ENCODE measurements at regions not wholly inside any gene's neighbourhood (a gene's known extent, or its start where the extent isn't known, plus 50 kb on each side); places are given as distances from the start of the nearest gene placed in this dataset.

GRCh38 chrX:19272452-19272851, 71.3 kb upstream of the PDHA1 start:
- TF ChIP-seq NFIC (IDR thresholded peaks at IDR 0.05) (no peak), REST (IDR thresholded peaks at IDR 0.05; ENCODE audit: low read depth) (no peak), CREB1 (IDR thresholded peaks at IDR 0.05; ENCODE audit: low read depth) (no peak), TCF12 (IDR thresholded peaks at IDR 0.05; ENCODE audit: low read depth) (no peak), CEBPB (IDR thresholded peaks at IDR 0.05) (no peak), RAD21 (IDR thresholded peaks at IDR 0.05; ENCODE audit: low read depth) (no peak), EP300 (IDR thresholded peaks at IDR 0.05; ENCODE audit: borderline replicate concordance) (no peak), TAF1 (IDR thresholded peaks at IDR 0.05; ENCODE audit: low read depth) (no peak), MAX (IDR thresholded peaks at IDR 0.05) (no peak), USF1 (IDR thresholded peaks at IDR 0.05) (no peak)

GRCh38 chrX:19280636-19281035, 63.1 kb upstream of the PDHA1 start:
- TF ChIP-seq EGR1 (IDR thresholded peaks at IDR 0.05): no peak

DNA sequence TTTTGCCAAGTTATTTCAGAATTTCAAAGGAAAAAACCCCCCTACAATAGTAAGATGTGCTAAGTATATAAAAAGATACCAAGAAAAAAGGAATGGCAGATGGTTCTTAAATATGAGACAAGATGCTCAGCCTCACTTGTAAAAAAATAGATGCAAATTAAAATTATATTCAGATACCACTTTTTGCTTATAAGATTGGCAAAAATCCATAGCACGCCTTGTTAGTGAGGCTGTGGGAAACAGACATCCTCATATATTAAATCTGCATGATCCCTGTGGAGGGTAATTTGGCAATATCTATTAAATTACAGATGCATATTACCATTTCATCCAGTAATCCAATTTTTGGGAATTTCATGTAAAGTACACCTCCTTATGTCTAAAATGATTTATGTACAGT, 62.5 kb upstream of the PDHA1 start:
- no peak for TF ChIP-seq TCF12 (IDR thresholded peaks at IDR 0.05; ENCODE audit: low read depth)
- no peak for TF ChIP-seq TEAD4 (IDR thresholded peaks at IDR 0.05)
- no peak for TF ChIP-seq YY1 (IDR thresholded peaks at IDR 0.05; ENCODE audit: low read depth)
- TF ChIP-seq CREB1 (IDR thresholded peaks at IDR 0.05; ENCODE audit: low read depth): no peak
- no peak for TF ChIP-seq CEBPB (IDR thresholded peaks at IDR 0.05)
- no peak for TF ChIP-seq NFIC (IDR thresholded peaks at IDR 0.05)
- no peak for TF ChIP-seq FOXM1 (IDR thresholded peaks at IDR 0.05; ENCODE audit: borderline replicate concordance, low read depth)
- TF ChIP-seq USF1 (IDR thresholded peaks at IDR 0.05): no peak
- no peak for TF ChIP-seq ZBTB7A (IDR thresholded peaks at IDR 0.05; ENCODE audit: low read depth)
- no peak for TF ChIP-seq TAF1 (IDR thresholded peaks at IDR 0.05; ENCODE audit: low read depth)
- TF ChIP-seq EP300 (IDR thresholded peaks at IDR 0.05; ENCODE audit: borderline replicate concordance): no peak
- no peak for TF ChIP-seq MAX (IDR thresholded peaks at IDR 0.05)

- no peak for TF ChIP-seq EGR1 (IDR thresholded peaks at IDR 0.05)
- TF ChIP-seq EP300 (IDR thresholded peaks at IDR 0.05; ENCODE audit: borderline replicate concordance): no peak
These were observed 60.0 kb upstream of the PDHA1 start for GRCh38 chrX:19283597-19284339.

- TF ChIP-seq MAX (IDR thresholded peaks at IDR 0.05) (no peak), TAF1 (IDR thresholded peaks at IDR 0.05; ENCODE audit: low read depth) (no peak), EGR1 (IDR thresholded peaks at IDR 0.05) (no peak), TEAD4 (IDR thresholded peaks at IDR 0.05) (no peak), ZBTB7A (IDR thresholded peaks at IDR 0.05; ENCODE audit: low read depth) (no peak), CREB1 (IDR thresholded peaks at IDR 0.05; ENCODE audit: low read depth) (no peak), RAD21 (IDR thresholded peaks at IDR 0.05; ENCODE audit: low read depth) (no peak), YY1 (IDR thresholded peaks at IDR 0.05; ENCODE audit: low read depth) (no peak), NFIC (IDR thresholded peaks at IDR 0.05) (no peak), USF1 (IDR thresholded peaks at IDR 0.05) (no peak), FOXM1 (IDR thresholded peaks at IDR 0.05; ENCODE audit: borderline replicate concordance, low read depth) (no peak)
These were observed 57.9 kb upstream of the PDHA1 start for GRCh38 chrX:19285857-19286256.

DNA sequence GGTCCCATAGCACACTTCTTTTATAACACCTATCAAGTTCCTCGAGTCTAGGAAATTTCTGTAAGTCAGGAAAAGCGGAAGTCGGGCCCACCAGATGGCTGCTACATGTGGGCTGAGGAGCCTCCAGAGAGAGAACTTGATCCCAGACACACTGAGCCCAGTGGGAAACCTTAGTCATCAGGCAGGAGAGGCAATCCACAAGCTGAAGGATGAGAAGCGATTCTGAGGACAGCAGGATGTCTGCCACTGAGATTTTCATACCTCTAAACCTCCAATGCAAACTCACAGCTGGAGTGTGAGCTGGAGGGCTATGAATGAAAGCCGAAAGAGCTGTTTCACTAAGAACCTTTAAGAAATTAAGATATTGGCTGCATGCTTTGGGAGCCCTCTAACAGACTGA, 52.6 kb upstream of the PDHA1 start:
- no peak for TF ChIP-seq USF1 (IDR thresholded peaks at IDR 0.05)
- TF ChIP-seq EP300 (IDR thresholded peaks at IDR 0.05; ENCODE audit: borderline replicate concordance): no peak
- TF ChIP-seq TCF12 (IDR thresholded peaks at IDR 0.05; ENCODE audit: low read depth): no peak
- TF ChIP-seq TEAD4 (IDR thresholded peaks at IDR 0.05): no peak

- TF ChIP-seq USF1 (IDR thresholded peaks at IDR 0.05): no peak
- TF ChIP-seq EP300 (IDR thresholded peaks at IDR 0.05; ENCODE audit: borderline replicate concordance): no peak
- TF ChIP-seq TEAD4 (IDR thresholded peaks at IDR 0.05): no peak
- TF ChIP-seq NFIC (IDR thresholded peaks at IDR 0.05): no peak
- no peak for TF ChIP-seq FOXM1 (IDR thresholded peaks at IDR 0.05; ENCODE audit: borderline replicate concordance, low read depth)
- TF ChIP-seq YY1 (IDR thresholded peaks at IDR 0.05; ENCODE audit: low read depth): no peak
- no peak for TF ChIP-seq EGR1 (IDR thresholded peaks at IDR 0.05)
- TF ChIP-seq RAD21 (IDR thresholded peaks at IDR 0.05; ENCODE audit: low read depth): no peak
- TF ChIP-seq TCF12 (IDR thresholded peaks at IDR 0.05; ENCODE audit: low read depth): no peak
- no peak for TF ChIP-seq REST (IDR thresholded peaks at IDR 0.05; ENCODE audit: low read depth)
- TF ChIP-seq MAX (IDR thresholded peaks at IDR 0.05): no peak
- no peak for TF ChIP-seq ZBTB7A (IDR thresholded peaks at IDR 0.05; ENCODE audit: low read depth)
- no peak for TF ChIP-seq CEBPB (IDR thresholded peaks at IDR 0.05)
- TF ChIP-seq TAF1 (IDR thresholded peaks at IDR 0.05; ENCODE audit: low read depth): no peak
- TF ChIP-seq CREB1 (IDR thresholded peaks at IDR 0.05; ENCODE audit: low read depth): no peak
These were observed 50.0 kb upstream of the PDHA1 start for GRCh38 chrX:19293606-19294325.
